GM23338 (cell line): ENCODE measurements at regions not wholly inside any gene's neighbourhood (a gene's known extent, or its start where the extent isn't known, plus 50 kb on each side); places are given as distances from the start of the nearest gene placed in this dataset.

Experiments
- CREB1 ChIP-seq: fragments of 250-450 bp; sonication (Bioruptor Pico); IDR thresholded peaks from 2 replicates; pipeline ENCODE4 v1.5.0; 2020; ENCODE audit warnings: low read depth, mild to moderate bottlenecking, moderate library complexity
- CTCF ChIP-seq, 2 experiments: fragments of 200-600 bp in 1 of 2; sonication (generic) in 1 of 2; conservative IDR thresholded peaks; 2 replicates each; pipeline versions ENCODE4 v1.5.1 to v1.6.1; 2016 to 2017; ENCODE audit warnings: antibody characterized with exemption in 2 of 2, low read depth in 2 of 2, mild to moderate bottlenecking in 2 of 2, moderate library complexity in 1 of 2
- EZH2 ChIP-seq: fragments of 200-600 bp; sonication (generic); IDR thresholded peaks from one replicate; pipeline ENCODE4 v1.8.0; 2017; ENCODE audit warnings: antibody characterized with exemption, mild to moderate bottlenecking, low read depth; ENCODE audit not compliant: unreplicated experiment
- EZH2phosphoT487 ChIP-seq: fragments of 200-600 bp; sonication (generic); IDR thresholded peaks from one replicate; pipeline ENCODE4 v1.8.1; 2018; ENCODE audit warnings: antibody characterized with exemption; ENCODE audit not compliant: unreplicated experiment
- POLR2AphosphoS5 ChIP-seq: IDR thresholded peaks from 2 replicates; pipeline ENCODE4 v1.6.1; 2016; ENCODE audit warnings: antibody characterized with exemption, low read depth

GRCh38 chrX:98490670-98491069, 1607.0 kb downstream of the RPA4 start:
- TF ChIP-seq CTCF (conservative IDR thresholded peaks at IDR 0.05; ENCODE audit: low read depth in 2 of 2) (no peak), EZH2 (no peak), POLR2AphosphoS5 (no peak), CREB1 (CRISPR knock-in tag) (no peak), EZH2phosphoT487 (no peak)
